Muscle of leg (tissue), 3 donors: ENCODE measurements at regions not wholly inside any gene's neighbourhood (a gene's known extent, or its start where the extent isn't known, plus 50 kb on each side); places are given as distances from the start of the nearest gene placed in this dataset.

ENCODE experiments used
- DNase-seq: peaks from one replicate; pipeline ENCODE4 v3.0.0; 2013
- H3K27ac ChIP-seq: one replicate; pipeline ENCODE4 v1.5.1; 2013; ENCODE audit warnings: mild to moderate bottlenecking, low read length, control low read depth
- H3K27me3 ChIP-seq: one replicate; pipeline ENCODE4 v1.6.1; 2013; ENCODE audit warnings: low read length; ENCODE audit not compliant: control insufficient read depth, insufficient read depth
- H3K36me3 ChIP-seq: one replicate; pipeline ENCODE4 v1.6.1; 2013; ENCODE audit warnings: low read length; ENCODE audit not compliant: control insufficient read depth, insufficient read depth
- H3K4me1 ChIP-seq: one replicate; pipeline ENCODE4 v1.6.1; 2013; ENCODE audit warnings: low read length; ENCODE audit not compliant: control insufficient read depth, insufficient read depth
- H3K4me3 ChIP-seq: one replicate; pipeline ENCODE4 v1.5.1; 2013; ENCODE audit warnings: low read length, control low read depth
- H3K9me3 ChIP-seq: replicated peaks from 2 replicates; pipeline ENCODE4 v1.6.1; 2013; ENCODE audit warnings: low read depth, low read length; ENCODE audit not compliant: control insufficient read depth
- WGBS: methylation state at CpG from one replicate; pipeline ENCODE4 v1.1.5; 2013; ENCODE audit warnings: missing lambda C conversion rate; ENCODE audit not compliant: insufficient coverage; 5-methylcytosine and 5-hydroxymethylcytosine counted together

GRCh38 chr13:32828711-32829110 is 187.5 kb upstream of the KL start:
- no peaks in the 10 kb centered on the region for H3K27me3 ChIP-seq
- no peak overlapping the region for H3K27ac ChIP-seq
- H3K36me3 ChIP-seq, result no peaks in the 10 kb centered on the region
- 94% methylated on average over 6 of the region's 6 CpGs for WGBS
- no peaks in the 10 kb centered on the region for H3K9me3 ChIP-seq
- H3K4me3 ChIP-seq, result no peak overlapping the region
- peaks cover 3% of the 10 kb centered on the region for H3K4me1 ChIP-seq
- no peak for DNase-seq

GRCh38 chr13:32829269-32829668 is 187.0 kb upstream of the KL start:
- peaks cover under 1% of the 10 kb centered on the region for H3K9me3 ChIP-seq
- 62% methylated on average over 5 of the region's 6 CpGs for WGBS
- DNase-seq, result no peak

DNA sequence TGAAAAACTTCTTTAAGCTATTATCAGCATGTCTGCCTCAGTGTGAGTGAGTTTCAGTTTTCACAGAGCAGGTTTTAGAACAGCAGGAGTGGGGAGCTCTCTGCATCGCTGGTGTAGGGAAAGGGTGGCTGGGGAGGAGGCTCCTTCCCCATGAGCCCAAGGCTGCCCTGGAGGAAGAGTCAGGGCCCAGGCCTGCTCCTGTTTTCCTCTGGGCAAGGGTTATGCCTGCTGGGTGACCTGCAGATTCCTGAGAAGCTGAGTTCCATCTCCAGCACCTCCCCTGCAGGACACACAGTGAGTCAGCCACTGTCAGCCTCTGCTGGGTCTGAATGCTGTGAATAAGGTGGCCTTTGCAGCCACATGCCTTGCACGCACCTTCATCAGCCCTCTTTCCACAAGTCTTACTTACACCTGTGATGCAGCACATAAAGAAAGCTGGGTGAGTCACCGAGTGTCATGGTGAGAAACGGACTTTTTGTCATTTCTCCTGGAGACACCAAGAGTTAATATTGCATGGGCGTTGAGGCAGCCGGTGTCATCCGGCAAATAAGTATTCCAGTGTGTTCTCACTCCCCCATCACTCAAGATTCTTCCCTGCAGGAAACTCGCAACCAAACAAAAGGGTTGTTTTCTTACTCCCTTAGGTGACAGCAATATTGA is 186.4 kb upstream of the KL start:
- Histone ChIP-seq H3K4me3 (no peak overlapping the region), H3K27ac (no peak overlapping the region), H3K9me3 (peaks cover 6% of the 10 kb centered on the region), H3K4me1 (peaks cover 3% of the 10 kb centered on the region), H3K36me3 (no peaks in the 10 kb centered on the region), H3K27me3 (no peaks in the 10 kb centered on the region)
- 30% methylated on average over 3 of the region's 8 CpGs for WGBS
- no peak for DNase-seq

More at GRCh38 chr13:32829269-32829668, 187.0 kb upstream of the KL start:
- Histone ChIP-seq H3K27ac (no peak overlapping the region), H3K36me3 (no peaks in the 10 kb centered on the region), H3K4me1 (peaks cover 3% of the 10 kb centered on the region), H3K4me3 (no peak overlapping the region), H3K27me3 (no peaks in the 10 kb centered on the region)

DNA sequence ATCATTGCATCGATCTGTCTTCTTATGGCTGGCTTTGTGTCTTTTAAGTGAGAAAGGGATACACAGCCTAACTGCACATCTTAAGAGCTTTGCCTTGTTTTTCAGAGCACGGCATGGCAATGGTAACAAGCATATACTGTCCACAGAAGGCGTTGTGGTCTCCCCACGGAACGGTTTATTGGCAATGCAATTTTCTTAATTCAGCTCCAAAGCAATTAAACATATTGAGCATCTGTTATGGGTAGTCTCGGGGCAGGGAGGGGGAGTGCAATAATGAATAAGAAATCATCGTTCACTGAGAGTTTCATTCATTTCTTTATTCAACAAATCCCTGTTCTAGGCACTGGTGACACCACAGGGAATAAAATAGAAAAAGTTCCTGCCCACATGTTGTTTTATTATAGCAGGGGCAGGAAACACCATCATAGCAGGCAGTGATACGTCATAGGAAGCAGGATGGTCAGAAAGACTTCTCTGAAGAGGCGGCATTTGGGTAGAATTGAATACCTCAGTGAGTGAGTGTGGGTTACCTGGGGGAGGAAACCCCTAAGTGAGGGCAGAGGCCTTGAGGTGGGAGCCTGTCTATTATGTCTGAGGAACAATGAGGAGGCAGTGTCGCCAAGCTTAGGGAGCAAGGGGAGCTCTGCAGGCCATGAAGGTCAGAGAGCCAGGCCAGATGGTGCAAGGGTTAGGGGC is 185.7 kb upstream of the KL start:
- WGBS, result 63% methylated on average over 5 of the region's 10 CpGs
- no peaks in the 10 kb centered on the region for H3K27me3 ChIP-seq
- H3K9me3 ChIP-seq, result peaks cover 6% of the 10 kb centered on the region
- no peak overlapping the region for H3K4me3 ChIP-seq
- H3K4me1 ChIP-seq, result peaks cover 3% of the 10 kb centered on the region
- no peak overlapping the region for H3K27ac ChIP-seq
- no peak for DNase-seq
- H3K36me3 ChIP-seq, result no peaks in the 10 kb centered on the region

DNA sequence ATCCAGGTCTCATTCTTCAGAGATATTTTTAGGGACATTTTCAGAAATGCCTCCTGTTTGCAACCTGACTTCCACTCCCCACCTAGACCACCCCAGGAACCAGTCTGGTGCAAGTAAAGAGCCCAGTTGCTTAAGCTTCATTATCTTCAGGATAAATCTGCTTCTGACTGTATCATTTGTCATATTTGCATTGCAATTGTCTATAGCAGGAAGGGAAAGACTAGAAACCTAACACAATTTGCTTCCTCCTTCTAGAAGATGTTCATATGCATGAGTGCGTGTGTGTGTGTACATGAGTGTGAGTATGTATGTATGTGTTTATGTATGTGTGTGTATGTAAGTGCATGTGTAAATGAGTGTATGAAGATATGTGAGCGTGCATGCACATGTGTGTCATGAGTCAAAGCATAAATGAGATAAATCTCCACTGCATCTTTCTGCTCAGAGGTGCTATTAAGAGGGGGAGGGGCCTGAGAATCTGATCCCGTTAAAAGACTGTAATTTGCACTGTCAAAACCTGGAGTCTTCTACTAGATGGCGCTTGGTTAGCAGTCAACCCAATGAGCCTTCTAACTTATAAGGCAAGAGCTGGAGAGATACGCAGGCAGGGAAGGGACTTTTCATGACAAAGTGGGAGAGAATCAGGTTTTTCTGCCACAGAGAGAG is 178.8 kb upstream of the KL start:
- Histone ChIP-seq H3K4me1 (peaks cover 30% of the 10 kb centered on the region), H3K36me3 (no peaks in the 10 kb centered on the region), H3K9me3 (peaks cover 6% of the 10 kb centered on the region), H3K27ac (no peak overlapping the region), H3K27me3 (no peaks in the 10 kb centered on the region), H3K4me3 (no peak overlapping the region)
- DNase-seq, result no peak
- 82% methylated on average over 5 of the region's 5 CpGs for WGBS

GRCh38 chr13:32837973-32838927 is 178.0 kb upstream of the KL start:
- 53% methylated on average over 14 of the region's 18 CpGs for WGBS

DNA sequence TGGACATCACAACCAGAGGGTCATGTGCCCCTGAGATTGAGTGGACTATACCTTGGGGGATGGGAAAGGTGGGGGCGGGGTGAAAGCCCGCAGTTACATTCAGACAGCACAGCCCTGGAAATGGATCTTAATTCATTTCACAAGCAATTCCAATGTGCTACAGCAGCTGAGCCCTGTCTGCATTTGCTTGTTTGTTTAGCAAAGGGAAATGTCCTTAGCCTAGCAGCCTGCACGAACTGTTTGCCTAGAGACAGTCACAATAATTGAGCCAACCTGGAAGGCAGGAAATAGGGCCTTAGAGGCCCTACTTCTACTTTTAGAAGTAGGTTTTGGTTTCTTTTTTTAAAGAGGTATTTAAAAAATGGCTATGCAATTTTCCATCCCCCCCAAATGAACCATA is 177.3 kb upstream of the KL start:
- no peaks in the 10 kb centered on the region for H3K36me3 ChIP-seq
- peak overlapping the region; percentile 82 for H3K27ac ChIP-seq
- H3K4me1 ChIP-seq, result peaks cover 30% of the 10 kb centered on the region
- H3K27me3 ChIP-seq, result no peaks in the 10 kb centered on the region
- H3K4me3 ChIP-seq, result no peak overlapping the region
- peak; percentile 92 for DNase-seq
- peaks cover 10% of the 10 kb centered on the region for H3K9me3 ChIP-seq
- no CpG with 5 or more reads among the region's 3 CpGs for WGBS

More at GRCh38 chr13:32837973-32838927, 178.0 kb upstream of the KL start:
- peaks cover 10% of the 10 kb centered on the region for H3K9me3 ChIP-seq
- H3K4me3 ChIP-seq, result no peak overlapping the region
- peak overlapping the region; percentile 82 for H3K27ac ChIP-seq
- H3K36me3 ChIP-seq, result no peaks in the 10 kb centered on the region
- DNase-seq, result no peak
- no peaks in the 10 kb centered on the region for H3K27me3 ChIP-seq
- H3K4me1 ChIP-seq, result peaks cover 30% of the 10 kb centered on the region

DNA sequence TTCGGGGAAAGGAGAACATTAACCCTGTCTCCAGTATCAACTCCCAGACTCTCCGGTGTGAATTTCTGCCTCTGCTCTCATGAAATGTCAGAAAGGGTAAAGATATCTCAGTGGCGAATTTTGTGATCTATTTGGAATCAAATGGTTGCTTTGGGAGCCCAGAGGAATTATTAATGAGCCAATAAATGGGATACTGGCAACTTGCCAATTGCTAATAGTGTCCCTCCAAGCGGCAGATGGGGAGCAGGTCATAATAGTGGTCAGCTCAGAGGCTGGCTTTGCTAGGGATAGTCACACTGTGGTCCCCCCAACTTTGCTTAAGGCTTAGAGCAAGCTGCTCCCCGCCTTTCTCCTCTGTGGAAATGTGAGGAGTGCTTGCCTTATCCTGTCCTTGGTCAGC is 176.1 kb upstream of the KL start:
- Histone ChIP-seq H3K4me3 (no peak overlapping the region), H3K4me1 (peaks cover 30% of the 10 kb centered on the region), H3K36me3 (no peaks in the 10 kb centered on the region), H3K27me3 (no peaks in the 10 kb centered on the region), H3K9me3 (peaks cover 4% of the 10 kb centered on the region), H3K27ac (peak overlapping the region; percentile 32)
- no peak for DNase-seq
- 50% methylated on average over 2 of the region's 5 CpGs for WGBS

DNA sequence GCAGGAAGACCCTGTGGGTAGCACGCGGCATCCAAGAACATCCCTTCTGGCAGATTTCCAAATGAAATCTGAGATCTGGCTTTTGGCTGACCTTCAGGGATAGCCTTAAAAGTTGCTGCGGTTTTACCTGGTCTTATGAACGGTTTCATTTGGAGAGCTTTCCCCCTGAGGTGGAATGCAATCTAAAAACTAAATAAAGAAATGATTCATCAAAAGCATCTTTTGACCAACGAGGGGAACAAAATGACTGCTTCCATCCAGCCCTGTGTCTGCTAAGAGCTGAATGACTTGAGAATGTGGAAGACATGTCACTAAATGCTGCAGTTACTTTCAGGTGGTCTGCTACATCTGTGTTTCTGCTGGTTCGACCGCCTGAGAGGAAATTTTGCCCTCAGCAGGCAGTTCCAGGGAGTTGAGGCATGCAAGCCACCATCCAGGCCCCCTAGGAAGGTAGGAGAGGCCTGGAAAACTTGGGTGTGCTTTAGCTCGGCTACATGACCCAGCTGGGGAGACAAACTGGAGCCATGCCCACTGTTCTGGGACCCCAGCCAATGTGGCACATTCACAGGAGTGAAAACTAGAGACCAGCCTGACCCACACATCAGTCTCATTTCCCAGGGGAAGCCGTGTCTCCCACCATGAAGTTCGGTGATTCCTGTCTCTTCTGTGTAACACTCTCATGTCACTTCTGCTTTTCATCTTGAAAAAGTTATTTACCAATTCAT is 175.1 kb upstream of the KL start:
- no peak overlapping the region for H3K27ac ChIP-seq
- DNase-seq, result peak; percentile 53
- WGBS, result 39% methylated on average over 7 of the region's 10 CpGs
- H3K36me3 ChIP-seq, result no peaks in the 10 kb centered on the region
- peaks cover 30% of the 10 kb centered on the region for H3K4me1 ChIP-seq
- H3K9me3 ChIP-seq, result peaks cover 4% of the 10 kb centered on the region
- H3K27me3 ChIP-seq, result no peaks in the 10 kb centered on the region
- H3K4me3 ChIP-seq, result no peak overlapping the region
